Testis (tissue), 2 donors: ENCODE measurements at regions not wholly inside any gene's neighbourhood (a gene's known extent, or its start where the extent isn't known, plus 50 kb on each side); places are given as distances from the start of the nearest gene placed in this dataset.
"Not testable (repeated sequence)": the region's sequence is repeated elsewhere in the genome, so short reads cannot be mapped to it uniquely, and the experiment has no call there.

Source experiments
- DNase-seq: peaks from one replicate; pipeline ENCODE4 v3.0.0-alpha.2; 2019
- H3K27ac ChIP-seq, 2 donors: fragments of 200-600 bp; sonication (generic); one replicate each; pipeline ENCODE4 v1.5.1; 2019
- H3K27me3 ChIP-seq: fragments of 200-600 bp; sonication (generic); one replicate; pipeline ENCODE4 v1.5.1; 2019
- H3K36me3 ChIP-seq: fragments of 200-600 bp; sonication (generic); one replicate; pipeline ENCODE4 v1.5.1; 2017; ENCODE audit warnings: low read depth; ENCODE audit errors: missing control alignments
- H3K4me1 ChIP-seq: fragments of 200-600 bp; sonication (generic); one replicate; pipeline ENCODE4 v1.5.1; 2019
- H3K4me3 ChIP-seq, 2 donors: fragments of 200-600 bp; sonication (generic); one replicate each; pipeline ENCODE4 v1.5.1; 2017 to 2019
- H3K9me3 ChIP-seq: fragments of 200-600 bp; sonication (generic); one replicate; pipeline ENCODE4 v1.5.1; 2017
- CTCF ChIP-seq, 3 experiments: fragments of 450-650 bp in 2 of 3; fragments of 200-600 bp in 1 of 3; sonication (generic) in 1 of 3; IDR thresholded peaks; one replicate each; pipeline ENCODE4 v1.5.1; 2016 to 2019; ENCODE audit warnings: antibody characterized with exemption in 3 of 3, mild to moderate bottlenecking in 2 of 3, moderate library complexity in 1 of 3
- POLR2A ChIP-seq: fragments of 450-650 bp; IDR thresholded peaks from one replicate; pipeline ENCODE4 v1.6.1; 2017; ENCODE audit warnings: antibody characterized with exemption, mild to moderate bottlenecking, moderate library complexity
- WGBS, 2 donors: methylation state at CpG; one replicate each; pipeline ENCODE4 v1.1.5; 2018; 5-methylcytosine and 5-hydroxymethylcytosine counted together
- intact Hi-C: fragments of 100-400 bp; cut with DNase I; formaldehyde crosslinking; loops from one replicate; pipeline ENCODE4 v1.15.1; 2023; ENCODE audit warnings: low total_unique reads

GRCh38 chr6:47180633-47181032 lies 129.1 kb downstream of the TNFRSF21 start:
- Histone ChIP-seq H3K9me3 (no peaks in the 10 kb centered on the region), H3K4me3 (no peak overlapping the region), H3K27me3 (no peaks in the 10 kb centered on the region), H3K4me1 (no peaks in the 10 kb centered on the region), H3K27ac (no peak overlapping the region), H3K36me3 (no peaks in the 10 kb centered on the region)
- no peak for TF ChIP-seq POLR2A
- TF ChIP-seq CTCF (IDR thresholded peaks at IDR 0.05) = no peak
- WGBS, 2 donors = 91 to 98% methylated on average over 2 of the region's 2 CpGs
- intact Hi-C loops = no loop called here
- DNase-seq = no peak

DNA sequence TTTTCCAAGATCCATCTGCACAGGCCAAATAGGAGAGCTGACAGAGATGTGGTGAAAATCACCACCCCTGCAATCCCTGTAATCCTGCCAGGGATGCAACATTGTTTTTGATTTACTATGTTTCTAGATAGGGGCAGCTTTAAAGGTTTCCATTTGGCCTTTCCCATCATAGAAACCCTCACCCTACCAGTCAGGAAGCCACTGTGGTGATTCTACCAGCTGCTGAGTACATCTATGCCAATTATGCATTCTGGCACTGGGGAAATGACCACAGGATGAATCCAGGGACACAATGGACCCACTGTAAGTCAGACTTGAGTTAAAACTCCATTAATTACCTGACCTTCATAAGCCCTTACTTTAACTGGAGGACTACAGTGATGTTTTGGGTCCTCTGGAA lies 130.4 kb downstream of the TNFRSF21 start:
- no peaks in the 10 kb centered on the region for H3K9me3 ChIP-seq
- DNase-seq = no peak
- no peaks in the 10 kb centered on the region for H3K36me3 ChIP-seq
- no peak for TF ChIP-seq POLR2A
- TF ChIP-seq CTCF (IDR thresholded peaks at IDR 0.05) = no peak
- H3K27me3 ChIP-seq = no peaks in the 10 kb centered on the region
- H3K4me1 ChIP-seq = no peaks in the 10 kb centered on the region
- H3K27ac ChIP-seq = no peak overlapping the region
- no peak overlapping the region for H3K4me3 ChIP-seq
- intact Hi-C loops = no loop called here

GRCh38 chr6:47175656-47176055 lies 133.5 kb upstream of the ADGRF1 start:
- DNase-seq = no peak
- no peaks in the 10 kb centered on the region for H3K27me3 ChIP-seq
- H3K36me3 ChIP-seq = no peaks in the 10 kb centered on the region
- H3K4me1 ChIP-seq = no peaks in the 10 kb centered on the region
- intact Hi-C loops = no loop called here
- H3K27ac ChIP-seq = no peak overlapping the region
- no peak overlapping the region for H3K4me3 ChIP-seq
- 83 to 92% methylated on average over 3 of the region's 3 CpGs for WGBS, 2 donors
- H3K9me3 ChIP-seq = no peaks in the 10 kb centered on the region
- TF ChIP-seq CTCF (IDR thresholded peaks at IDR 0.05) = no peak
- TF ChIP-seq POLR2A = no peak

DNA sequence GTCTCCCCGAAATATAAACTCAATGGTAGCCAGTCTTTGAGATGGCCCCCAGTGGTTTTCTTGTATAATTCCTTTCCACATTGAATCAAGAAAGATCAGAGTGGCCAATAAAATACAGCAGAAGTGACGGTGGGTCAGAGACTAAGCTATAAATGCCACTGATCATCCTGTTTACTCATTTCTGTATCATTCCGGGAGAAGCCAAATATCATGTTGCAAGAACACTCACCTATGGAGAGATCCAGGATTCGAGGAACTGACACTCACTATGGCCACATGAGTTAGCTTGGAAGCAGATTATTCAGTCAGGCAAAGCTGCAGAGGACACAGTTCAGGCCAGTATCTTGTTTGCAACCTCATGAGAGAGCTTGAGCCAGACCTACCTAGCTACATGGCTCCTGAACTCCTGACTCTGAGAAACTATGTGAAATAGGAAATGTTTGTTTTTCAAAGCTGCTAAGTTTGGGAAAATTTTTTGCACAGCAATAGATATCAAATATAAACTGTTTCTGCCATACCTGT lies 132.4 kb upstream of the ADGRF1 start:
- Histone ChIP-seq H3K27me3 (no peaks in the 10 kb centered on the region), H3K36me3 (no peaks in the 10 kb centered on the region), H3K27ac (no peak overlapping the region), H3K4me1 (no peaks in the 10 kb centered on the region), H3K9me3 (no peaks in the 10 kb centered on the region), H3K4me3 (no peak overlapping the region)
- intact Hi-C loops = no loop called here
- WGBS, 2 donors = 88 to 92% methylated on average over 4 of the region's 4 CpGs
- DNase-seq = no peak
- TF ChIP-seq POLR2A (no peak), CTCF (IDR thresholded peaks at IDR 0.05) (no peak)

- DNase-seq, H3K4me3 ChIP-seq, H3K27ac ChIP-seq, H3K36me3 ChIP-seq, H3K9me3 ChIP-seq, intact Hi-C loops, H3K27me3 ChIP-seq, H3K4me1 ChIP-seq: not testable (repeated sequence)
- WGBS, 2 donors = 87 to 93% methylated on average over 4 of the region's 4 CpGs
Observed at GRCh38 chr6:47174063-47174462, 131.9 kb upstream of the ADGRF1 start.

DNA sequence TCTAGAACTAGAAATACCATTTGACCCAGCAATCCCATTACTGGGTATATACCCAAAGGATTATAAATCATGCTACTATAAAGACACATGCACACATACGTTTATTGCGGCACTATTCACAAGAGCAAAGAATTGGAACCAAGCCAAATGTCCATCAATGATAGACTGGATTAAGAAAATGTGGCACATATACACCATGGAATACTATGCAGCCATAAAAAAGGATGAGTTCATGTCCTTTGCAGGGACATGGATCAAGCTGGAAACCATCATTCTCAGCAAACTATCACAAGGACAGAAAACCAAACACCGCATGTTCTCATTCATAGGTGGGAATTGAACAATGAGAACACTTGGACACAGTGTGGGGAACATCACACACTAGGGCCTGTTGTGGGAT lies 131.0 kb upstream of the ADGRF1 start:
- intact Hi-C loops, H3K9me3 ChIP-seq, H3K27ac ChIP-seq, H3K4me1 ChIP-seq, DNase-seq, H3K4me3 ChIP-seq, H3K27me3 ChIP-seq, H3K36me3 ChIP-seq: not testable (repeated sequence)
- 92 to 96% methylated on average over 3 of the region's 3 CpGs for WGBS, 2 donors
